OCI-LY1 (cell line): ENCODE measurements at regions not wholly inside any gene's neighbourhood (a gene's known extent, or its start where the extent isn't known, plus 50 kb on each side); places are given as distances from the start of the nearest gene placed in this dataset.

Experiments used
- H2AFZ ChIP-seq: fragments of 200-600 bp; sonication (generic), shearing (Covaris generic); 2 replicates; pipeline ENCODE4 v1.6.0; 2014; ENCODE audit warnings: antibody characterized with exemption, mild to moderate bottlenecking, low read length
- H3F3A ChIP-seq: fragments of 200-600 bp; sonication (generic), shearing (Covaris generic); 2 replicates; pipeline ENCODE4 v1.6.0; 2014; ENCODE audit warnings: mild to moderate bottlenecking, antibody characterized with exemption, low read length, moderate library complexity; ENCODE audit not compliant: insufficient read depth
- H3K27ac ChIP-seq: fragments of 200-600 bp; sonication (generic); 2 replicates; pipeline ENCODE4 v1.5.1; 2014; ENCODE audit warnings: low read length, mixed run types, mild to moderate bottlenecking, low read depth; ENCODE audit not compliant: poor library complexity, severe bottlenecking
- H3K27me3 ChIP-seq: fragments of 200-600 bp; sonication (generic); 2 replicates; pipeline ENCODE4 v1.6.0; 2014; ENCODE audit warnings: antibody characterized with exemption, mild to moderate bottlenecking, low read length, moderate library complexity; ENCODE audit not compliant: insufficient read depth
- H3K36me3 ChIP-seq: fragments of 200-600 bp; sonication (generic); 2 replicates; pipeline ENCODE4 v1.6.1; 2014; ENCODE audit warnings: mild to moderate bottlenecking, antibody characterized with exemption, low read length, moderate library complexity, mixed read lengths; ENCODE audit not compliant: insufficient read depth
- H3K4me1 ChIP-seq: fragments of 200-600 bp; sonication (generic); 2 replicates; pipeline ENCODE4 v1.5.1; 2014; ENCODE audit warnings: mild to moderate bottlenecking, low read length, moderate library complexity; ENCODE audit not compliant: insufficient read depth, severe bottlenecking
- H3K4me2 ChIP-seq: fragments of 200-600 bp; sonication (generic), shearing (Covaris generic); 2 replicates; pipeline ENCODE4 v1.6.1; 2014; ENCODE audit warnings: low read length
- H3K4me3 ChIP-seq: fragments of 200-600 bp; sonication (generic); 2 replicates; pipeline ENCODE4 v1.5.1; 2014; ENCODE audit warnings: low read length, low read depth, mild to moderate bottlenecking, mixed read lengths; ENCODE audit not compliant: poor library complexity, severe bottlenecking
- H3K79me2 ChIP-seq: fragments of 200-600 bp; shearing (Covaris generic); 2 replicates; pipeline ENCODE4 v1.6.1; 2016; ENCODE audit warnings: mixed run types, low read length, mixed read lengths; ENCODE audit not compliant: insufficient read depth
- H3K9ac ChIP-seq: fragments of 200-600 bp; sonication (generic), shearing (Covaris generic); 2 replicates; pipeline ENCODE4 v1.6.1; 2014; ENCODE audit warnings: mild to moderate bottlenecking, low read length, mixed read lengths
- H3K9me2 ChIP-seq: fragments of 200-600 bp; sonication (generic), shearing (Covaris generic); 2 replicates; pipeline ENCODE4 v1.6.1; 2014; ENCODE audit warnings: low read depth, mild to moderate bottlenecking, low read length, mixed read lengths
- H3K9me3 ChIP-seq: fragments of 200-600 bp; shearing (Covaris generic); 2 replicates; pipeline ENCODE4 v1.6.1; 2014; ENCODE audit warnings: low read length, mixed read lengths
- H4K20me1 ChIP-seq: fragments of 200-600 bp; sonication (generic), shearing (Covaris generic); 2 replicates; pipeline ENCODE4 v1.6.0; 2016; ENCODE audit warnings: mild to moderate bottlenecking, low read length; ENCODE audit not compliant: insufficient read depth
- EZH2 ChIP-seq: fragments of 200-600 bp; sonication (generic), shearing (Covaris generic); IDR thresholded peaks from 2 replicates; pipeline ENCODE4 v1.8.0; 2017; ENCODE audit warnings: borderline replicate concordance, mixed run types, mild to moderate bottlenecking, antibody characterized with exemption, low read length, moderate library complexity, mixed read lengths
- TF ChIP-seq, protein P1 (sequence below): fragments of 200-600 bp; sonication (generic), shearing (Covaris generic); IDR thresholded peaks from 2 replicates; pipeline ENCODE4 v1.5.1; 2017; ENCODE audit warnings: mild to moderate bottlenecking, antibody characterized with exemption, low read length, moderate library complexity, mixed read lengths

GRCh38 chr1:4596486-4596885 is 57.9 kb upstream of the AJAP1 start:
- H4K20me1 ChIP-seq, result no peaks in the 10 kb centered on the region
- no peak overlapping the region for H3K4me2 ChIP-seq
- TF ChIP-seq EZH2, result no peak
- TF ChIP-seq, protein P1, sequence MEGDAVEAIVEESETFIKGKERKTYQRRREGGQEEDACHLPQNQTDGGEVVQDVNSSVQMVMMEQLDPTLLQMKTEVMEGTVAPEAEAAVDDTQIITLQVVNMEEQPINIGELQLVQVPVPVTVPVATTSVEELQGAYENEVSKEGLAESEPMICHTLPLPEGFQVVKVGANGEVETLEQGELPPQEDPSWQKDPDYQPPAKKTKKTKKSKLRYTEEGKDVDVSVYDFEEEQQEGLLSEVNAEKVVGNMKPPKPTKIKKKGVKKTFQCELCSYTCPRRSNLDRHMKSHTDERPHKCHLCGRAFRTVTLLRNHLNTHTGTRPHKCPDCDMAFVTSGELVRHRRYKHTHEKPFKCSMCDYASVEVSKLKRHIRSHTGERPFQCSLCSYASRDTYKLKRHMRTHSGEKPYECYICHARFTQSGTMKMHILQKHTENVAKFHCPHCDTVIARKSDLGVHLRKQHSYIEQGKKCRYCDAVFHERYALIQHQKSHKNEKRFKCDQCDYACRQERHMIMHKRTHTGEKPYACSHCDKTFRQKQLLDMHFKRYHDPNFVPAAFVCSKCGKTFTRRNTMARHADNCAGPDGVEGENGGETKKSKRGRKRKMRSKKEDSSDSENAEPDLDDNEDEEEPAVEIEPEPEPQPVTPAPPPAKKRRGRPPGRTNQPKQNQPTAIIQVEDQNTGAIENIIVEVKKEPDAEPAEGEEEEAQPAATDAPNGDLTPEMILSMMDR, result no peak
- no peaks in the 10 kb centered on the region for H3K9me2 ChIP-seq
- no peak overlapping the region for H3K9ac ChIP-seq
- H3K36me3 ChIP-seq, result no peaks in the 10 kb centered on the region
- H3K4me3 ChIP-seq, result no peak overlapping the region
- no peaks in the 10 kb centered on the region for H3K79me2 ChIP-seq
- H3K27me3 ChIP-seq, result no peaks in the 10 kb centered on the region; the same call in 1 of the 2 replicates
- H3K4me1 ChIP-seq, result no peaks in the 10 kb centered on the region
- no peak overlapping the region for H2AFZ ChIP-seq
- H3K27ac ChIP-seq, result no peak overlapping the region
- no peaks in the 10 kb centered on the region for H3K9me3 ChIP-seq
- H3F3A ChIP-seq, result no peaks in the 10 kb centered on the region

- no peaks in the 10 kb centered on the region for H3K9me3 ChIP-seq
These were observed 57.4 kb upstream of the AJAP1 start for GRCh38 chr1:4597020-4597419.

GRCh38 chr1:4598561-4598960 is 55.8 kb upstream of the AJAP1 start:
- TF ChIP-seq EZH2, result no peak
- TF ChIP-seq, protein P1, result no peak
- no peaks in the 10 kb centered on the region; the same call in 1 of the 2 replicates for H3K27me3 ChIP-seq
- no peaks in the 10 kb centered on the region for H4K20me1 ChIP-seq
- no peaks in the 10 kb centered on the region for H3F3A ChIP-seq
- no peaks in the 10 kb centered on the region for H3K4me1 ChIP-seq
- no peak overlapping the region for H3K27ac ChIP-seq
- H3K9ac ChIP-seq, result no peak overlapping the region
- H3K4me2 ChIP-seq, result no peak overlapping the region
- no peaks in the 10 kb centered on the region for H3K9me2 ChIP-seq
- no peaks in the 10 kb centered on the region for H3K79me2 ChIP-seq
- no peak overlapping the region for H3K4me3 ChIP-seq
- H3K9me3 ChIP-seq, result no peaks in the 10 kb centered on the region
- H3K36me3 ChIP-seq, result no peaks in the 10 kb centered on the region
- H2AFZ ChIP-seq, result no peak overlapping the region

More at GRCh38 chr1:4597020-4597419, 57.4 kb upstream of the AJAP1 start:
- no peak overlapping the region for H3K4me3 ChIP-seq
- TF ChIP-seq, protein P1, result no peak
- TF ChIP-seq EZH2, result no peak
- H3K9ac ChIP-seq, result no peak overlapping the region
- H3K27me3 ChIP-seq, result no peaks in the 10 kb centered on the region; the same call in 1 of the 2 replicates
- H4K20me1 ChIP-seq, result no peaks in the 10 kb centered on the region
- H3K36me3 ChIP-seq, result no peaks in the 10 kb centered on the region
- no peak overlapping the region for H3K4me2 ChIP-seq
- H3K9me2 ChIP-seq, result no peaks in the 10 kb centered on the region
- H3K27ac ChIP-seq, result no peak overlapping the region
- H2AFZ ChIP-seq, result no peak overlapping the region
- no peaks in the 10 kb centered on the region for H3K79me2 ChIP-seq
- no peaks in the 10 kb centered on the region for H3K4me1 ChIP-seq
- H3F3A ChIP-seq, result no peaks in the 10 kb centered on the region
